ENCODE measurements at regions not wholly inside any gene's neighbourhood (a gene's known extent, or its start where the extent isn't known, plus 50 kb on each side); places are given as distances from the start of the nearest gene placed in this dataset.
"Not testable (repeated sequence)": the region's sequence is repeated elsewhere in the genome, so short reads cannot be mapped to it uniquely, and the experiment has no call there.

DNA sequence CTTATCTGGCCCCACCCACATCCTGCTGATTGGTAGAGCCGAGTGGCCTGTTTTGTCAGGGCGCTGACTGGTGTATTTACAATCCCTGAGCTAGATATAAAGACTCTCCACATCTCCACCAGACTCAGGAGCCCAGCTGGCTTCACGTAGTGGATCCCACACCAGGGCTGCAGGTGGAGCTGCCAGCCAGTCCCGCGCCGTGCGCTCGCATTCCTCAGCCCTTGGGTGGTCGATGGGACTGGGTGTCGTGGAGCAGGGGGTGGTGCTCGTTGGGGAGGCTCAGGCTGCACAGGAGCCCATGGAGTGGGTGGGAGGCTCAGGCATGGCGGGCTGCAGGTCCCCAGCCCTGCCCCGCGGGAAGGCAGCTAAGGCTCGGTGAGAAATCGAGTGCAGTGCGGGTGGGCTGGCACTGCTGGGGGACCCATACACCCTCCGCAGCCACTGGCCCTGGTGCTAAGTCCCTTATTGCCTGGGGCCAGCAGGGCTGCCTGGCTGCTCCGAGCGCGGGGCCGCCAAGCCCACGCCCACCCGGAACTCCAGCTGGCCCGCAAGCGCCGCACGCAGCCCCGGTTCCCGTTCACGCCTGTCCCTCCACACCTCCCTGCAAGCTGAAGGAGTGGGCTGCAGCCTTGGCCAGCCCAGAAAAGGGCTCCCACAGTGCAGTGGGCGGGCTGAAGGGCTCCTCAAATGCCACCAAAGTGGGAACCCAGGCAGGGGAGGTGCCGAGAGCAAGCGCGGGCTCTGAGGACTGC is 97.4 kb upstream of the MALRD1 start:
- TF ChIP-seq, protein P1, sequence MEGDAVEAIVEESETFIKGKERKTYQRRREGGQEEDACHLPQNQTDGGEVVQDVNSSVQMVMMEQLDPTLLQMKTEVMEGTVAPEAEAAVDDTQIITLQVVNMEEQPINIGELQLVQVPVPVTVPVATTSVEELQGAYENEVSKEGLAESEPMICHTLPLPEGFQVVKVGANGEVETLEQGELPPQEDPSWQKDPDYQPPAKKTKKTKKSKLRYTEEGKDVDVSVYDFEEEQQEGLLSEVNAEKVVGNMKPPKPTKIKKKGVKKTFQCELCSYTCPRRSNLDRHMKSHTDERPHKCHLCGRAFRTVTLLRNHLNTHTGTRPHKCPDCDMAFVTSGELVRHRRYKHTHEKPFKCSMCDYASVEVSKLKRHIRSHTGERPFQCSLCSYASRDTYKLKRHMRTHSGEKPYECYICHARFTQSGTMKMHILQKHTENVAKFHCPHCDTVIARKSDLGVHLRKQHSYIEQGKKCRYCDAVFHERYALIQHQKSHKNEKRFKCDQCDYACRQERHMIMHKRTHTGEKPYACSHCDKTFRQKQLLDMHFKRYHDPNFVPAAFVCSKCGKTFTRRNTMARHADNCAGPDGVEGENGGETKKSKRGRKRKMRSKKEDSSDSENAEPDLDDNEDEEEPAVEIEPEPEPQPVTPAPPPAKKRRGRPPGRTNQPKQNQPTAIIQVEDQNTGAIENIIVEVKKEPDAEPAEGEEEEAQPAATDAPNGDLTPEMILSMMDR (IDR thresholded peaks at IDR 0.05), result not testable (repeated sequence)
- TF ChIP-seq ZFX (IDR thresholded peaks at IDR 0.05; ENCODE audit: borderline replicate concordance), result not testable (repeated sequence)
